Right atrium auricular region (tissue), 2 donors: ENCODE measurements at regions not wholly inside any gene's neighbourhood (a gene's known extent, or its start where the extent isn't known, plus 50 kb on each side); places are given as distances from the start of the nearest gene placed in this dataset.

ENCODE experiments used
- DNase-seq: peaks from one replicate; pipeline ENCODE4 v3.0.0-alpha.2; 2019; ENCODE audit warnings: low spot score
- H3K27ac ChIP-seq, 2 donors: fragments of 200-600 bp; sonication (generic); 1 replicate in 1 of 2; 2 replicates in 1 of 2; pipeline ENCODE4 v1.5.1; 2016 to 2019
- H3K27me3 ChIP-seq, 2 donors: fragments of 200-600 bp; sonication (generic); one replicate each; pipeline versions ENCODE4 v1.5.1 to v1.6.0; 2017 to 2019
- H3K36me3 ChIP-seq: fragments of 200-600 bp; sonication (generic); one replicate; pipeline ENCODE4 v1.5.1; 2016
- H3K4me1 ChIP-seq, 2 donors: fragments of 200-600 bp; sonication (generic); one replicate each; pipeline versions ENCODE4 v1.5.1 to v1.6.0; 2017 to 2019
- H3K4me3 ChIP-seq, 2 donors: fragments of 200-600 bp; sonication (generic); 1 replicate in 1 of 2; 2 replicates in 1 of 2; pipeline ENCODE4 v1.5.1; 2017 to 2019; ENCODE audit warnings: mild to moderate bottlenecking in 1 of 2, moderate library complexity in 1 of 2
- H3K9me3 ChIP-seq, 2 donors: fragments of 200-600 bp; sonication (generic); one replicate each; pipeline ENCODE4 v1.5.1; 2019
- TF ChIP-seq, protein P1 (sequence below), 2 donors: fragments of 200-600 bp; sonication (generic); IDR thresholded peaks; one replicate each; pipeline ENCODE4 v1.5.1; 2019; ENCODE audit warnings: antibody characterized with exemption in 2 of 2

DNA sequence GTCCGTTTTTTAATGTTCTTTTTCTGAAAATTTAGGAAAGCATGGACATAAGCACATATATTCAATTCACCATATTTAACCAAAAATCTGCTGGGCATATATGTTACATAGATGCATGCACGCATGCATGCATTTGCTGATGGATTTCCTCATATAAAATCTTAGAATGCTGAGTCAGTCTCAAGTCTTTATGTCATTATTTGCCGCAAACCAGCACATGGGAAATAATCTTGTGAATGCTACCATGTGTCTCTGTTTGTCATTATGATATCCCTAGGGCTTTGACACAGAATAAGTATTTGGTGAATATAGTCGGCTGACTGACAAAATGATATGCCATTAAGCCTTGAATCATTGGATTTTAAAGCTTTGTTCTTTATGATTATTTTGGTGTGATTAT, 776.5 kb downstream of the KCNT2 start:
- Histone ChIP-seq H3K27me3 (no peaks in the 10 kb centered on the region), H3K9me3 (no peaks in the 10 kb centered on the region), H3K4me3 (no peak overlapping the region), H3K27ac (no peak overlapping the region), H3K36me3 (no peaks in the 10 kb centered on the region), H3K4me1 (no peaks in the 10 kb centered on the region)
- DNase-seq: no peak
- TF ChIP-seq, protein P1, sequence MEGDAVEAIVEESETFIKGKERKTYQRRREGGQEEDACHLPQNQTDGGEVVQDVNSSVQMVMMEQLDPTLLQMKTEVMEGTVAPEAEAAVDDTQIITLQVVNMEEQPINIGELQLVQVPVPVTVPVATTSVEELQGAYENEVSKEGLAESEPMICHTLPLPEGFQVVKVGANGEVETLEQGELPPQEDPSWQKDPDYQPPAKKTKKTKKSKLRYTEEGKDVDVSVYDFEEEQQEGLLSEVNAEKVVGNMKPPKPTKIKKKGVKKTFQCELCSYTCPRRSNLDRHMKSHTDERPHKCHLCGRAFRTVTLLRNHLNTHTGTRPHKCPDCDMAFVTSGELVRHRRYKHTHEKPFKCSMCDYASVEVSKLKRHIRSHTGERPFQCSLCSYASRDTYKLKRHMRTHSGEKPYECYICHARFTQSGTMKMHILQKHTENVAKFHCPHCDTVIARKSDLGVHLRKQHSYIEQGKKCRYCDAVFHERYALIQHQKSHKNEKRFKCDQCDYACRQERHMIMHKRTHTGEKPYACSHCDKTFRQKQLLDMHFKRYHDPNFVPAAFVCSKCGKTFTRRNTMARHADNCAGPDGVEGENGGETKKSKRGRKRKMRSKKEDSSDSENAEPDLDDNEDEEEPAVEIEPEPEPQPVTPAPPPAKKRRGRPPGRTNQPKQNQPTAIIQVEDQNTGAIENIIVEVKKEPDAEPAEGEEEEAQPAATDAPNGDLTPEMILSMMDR (IDR thresholded peaks at IDR 0.05): no peak

DNA sequence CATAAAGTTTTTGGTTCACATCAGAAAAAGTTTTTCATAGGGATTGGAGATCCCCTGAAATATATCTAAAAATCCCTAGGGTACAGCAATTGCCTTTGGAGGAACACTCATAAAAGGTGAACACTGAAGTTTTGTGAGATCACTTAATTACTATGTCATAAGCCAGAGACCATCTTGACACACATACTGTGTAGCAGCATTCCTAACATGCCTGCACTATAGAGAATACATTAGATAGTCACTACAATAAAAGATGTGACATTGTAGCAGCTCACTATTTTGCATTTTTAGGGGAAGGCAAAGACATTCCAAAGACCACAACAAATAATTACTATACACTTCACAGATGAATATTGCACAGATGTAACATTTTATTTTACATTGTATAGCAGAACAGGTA, 779.9 kb downstream of the KCNT2 start:
- H3K4me3 ChIP-seq: no peak overlapping the region
- TF ChIP-seq, protein P1 (IDR thresholded peaks at IDR 0.05): no peak
- no peaks in the 10 kb centered on the region for H3K36me3 ChIP-seq
- no peaks in the 10 kb centered on the region for H3K4me1 ChIP-seq
- H3K27ac ChIP-seq: no peak overlapping the region
- no peak for DNase-seq
- H3K27me3 ChIP-seq: no peaks in the 10 kb centered on the region
- no peaks in the 10 kb centered on the region for H3K9me3 ChIP-seq

DNA sequence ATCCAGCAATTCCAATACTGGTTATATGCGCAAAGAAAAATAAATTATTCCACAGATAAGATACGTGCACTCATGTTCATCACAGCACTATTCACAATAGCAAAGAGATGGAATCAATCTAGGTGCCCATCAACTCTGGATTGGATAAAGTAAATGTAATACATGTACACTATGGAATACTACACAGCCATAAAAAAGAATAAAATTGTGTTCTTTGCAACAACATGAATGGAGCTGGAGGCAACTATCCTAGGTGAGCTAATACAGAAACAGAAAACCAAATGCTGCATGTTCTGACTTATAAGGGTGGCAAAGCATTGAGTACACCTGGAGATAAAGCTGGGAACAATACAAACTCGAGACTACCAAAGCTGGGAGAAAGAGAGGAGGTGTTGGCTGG, 787.3 kb downstream of the KCNT2 start:
- H3K4me1 ChIP-seq: no peaks in the 10 kb centered on the region
- H3K36me3 ChIP-seq: no peaks in the 10 kb centered on the region
- TF ChIP-seq, protein P1 (IDR thresholded peaks at IDR 0.05): no peak
- H3K9me3 ChIP-seq: peaks cover 0 to 19% of the 10 kb centered on the region in 2 donors
- DNase-seq: no peak
- no peak overlapping the region for H3K4me3 ChIP-seq
- no peaks in the 10 kb centered on the region for H3K27me3 ChIP-seq
- no peak overlapping the region for H3K27ac ChIP-seq

DNA sequence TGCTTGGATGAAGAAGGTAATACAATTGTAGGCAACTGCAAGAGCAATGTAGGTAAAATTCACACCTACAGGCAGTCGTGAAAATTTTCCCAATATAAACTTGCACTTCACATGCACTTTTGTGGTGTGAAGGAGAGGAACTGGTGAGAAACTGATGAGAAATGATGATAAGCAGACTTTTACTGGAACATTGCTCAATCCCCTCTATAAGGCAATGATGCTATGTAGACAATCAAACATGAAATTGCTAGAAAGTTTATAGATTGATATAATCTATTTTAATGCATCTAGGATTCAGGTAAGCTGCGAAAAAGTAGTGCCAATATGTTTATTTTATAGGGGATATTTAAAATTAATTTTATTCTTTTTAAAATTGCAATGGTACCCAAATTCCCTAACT, 802.2 kb downstream of the KCNT2 start:
- Histone ChIP-seq H3K27me3 (no peaks in the 10 kb centered on the region), H3K4me3 (no peak overlapping the region), H3K27ac (no peak overlapping the region), H3K9me3 (no peaks in the 10 kb centered on the region), H3K36me3 (no peaks in the 10 kb centered on the region), H3K4me1 (no peaks in the 10 kb centered on the region)
- TF ChIP-seq, protein P1 (IDR thresholded peaks at IDR 0.05): no peak
- no peak for DNase-seq

DNA sequence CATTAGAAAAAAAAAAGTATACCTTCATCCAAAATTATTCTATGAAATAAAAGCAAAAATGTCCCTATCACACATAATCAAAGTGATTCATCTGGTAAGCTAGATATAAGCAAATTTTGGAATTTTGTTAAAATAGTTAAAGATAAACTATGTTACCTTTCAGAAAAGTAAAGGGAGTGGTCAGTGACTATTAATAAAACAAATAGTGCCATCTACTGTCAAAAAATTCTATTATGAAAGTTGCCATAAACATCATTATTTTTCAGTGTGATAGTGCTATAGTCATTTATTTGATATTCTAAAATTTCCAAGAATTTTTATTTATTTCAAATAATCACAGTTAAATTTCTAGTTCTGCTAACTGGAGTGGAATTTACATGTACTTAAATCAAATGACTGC, 803.7 kb downstream of the KCNT2 start:
- no peak for DNase-seq
- no peaks in the 10 kb centered on the region for H3K9me3 ChIP-seq
- H3K27ac ChIP-seq: no peak overlapping the region
- H3K4me3 ChIP-seq: no peak overlapping the region
- TF ChIP-seq, protein P1 (IDR thresholded peaks at IDR 0.05): no peak
- no peaks in the 10 kb centered on the region for H3K4me1 ChIP-seq
- H3K27me3 ChIP-seq: no peaks in the 10 kb centered on the region
- no peaks in the 10 kb centered on the region for H3K36me3 ChIP-seq

DNA sequence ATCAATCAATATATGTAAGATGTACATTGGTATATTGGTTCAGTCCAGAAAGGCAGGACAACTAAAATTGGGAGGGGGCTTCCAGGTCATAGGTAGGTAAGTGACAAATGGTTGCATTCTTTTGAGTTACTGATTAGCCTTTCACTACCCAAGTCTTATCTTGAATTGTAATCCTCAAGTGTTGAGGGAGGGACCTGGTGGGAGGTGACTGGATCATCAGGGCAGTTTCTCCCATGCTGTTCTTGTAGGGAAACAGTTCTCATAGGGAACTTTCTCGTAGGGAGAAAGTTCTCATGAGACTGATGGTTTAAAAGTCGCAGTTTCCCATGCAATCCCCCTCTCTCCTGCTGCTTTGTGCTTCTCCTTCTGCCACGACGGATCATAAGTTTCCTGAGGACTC, 809.2 kb downstream of the KCNT2 start:
- Histone ChIP-seq H3K27me3 (no peaks in the 10 kb centered on the region), H3K36me3 (no peaks in the 10 kb centered on the region), H3K9me3 (no peaks in the 10 kb centered on the region), H3K4me1 (no peaks in the 10 kb centered on the region), H3K27ac (no peak overlapping the region), H3K4me3 (no peak overlapping the region)
- TF ChIP-seq, protein P1 (IDR thresholded peaks at IDR 0.05): no peak
- DNase-seq: no peak
